ENCODE measurements at regions not wholly inside any gene's neighbourhood (a gene's known extent, or its start where the extent isn't known, plus 50 kb on each side); places are given as distances from the start of the nearest gene placed in this dataset.
"Not testable (repeated sequence)": the region's sequence is repeated elsewhere in the genome, so short reads cannot be mapped to it uniquely, and the experiment has no call there.

GRCh38 chrX:77127571-77127970 lies 319.6 kb upstream of the FGF16 start:
- not testable (repeated sequence) for TF ChIP-seq ZNF639 (CRISPR knock-in tag; conservative IDR thresholded peaks at IDR 0.05); ARNTL (CRISPR knock-in tag; IDR thresholded peaks at IDR 0.05); MED1 (CRISPR knock-in tag; IDR thresholded peaks at IDR 0.05); ATF3 (CRISPR knock-in tag; IDR thresholded peaks at IDR 0.05)
